SK-N-SH (cell line): ENCODE measurements at regions not wholly inside any gene's neighbourhood (a gene's known extent, or its start where the extent isn't known, plus 50 kb on each side); places are given as distances from the start of the nearest gene placed in this dataset.

Experiments
- CTCF ChIA-PET: fragments of 300-600, 350-600 bp; formaldehyde crosslinking; extraction: SDS; loops from one replicate; lab custom pipeline; 2021; lab: Yijun Ruan, JAX
- POLR2A ChIA-PET: fragments of 350-600 bp; sonication (Branson Sonifier 250); formaldehyde crosslinking; extraction: SDS; loops from one replicate; lab custom pipeline; 2020; ENCODE audit warnings: antibody characterized with exemption, inconsistent platforms; lab: Yijun Ruan, JAX
- DNase-seq: peaks from one replicate; pipeline ENCODE4 v3.0.0; 2012
- H2AFZ ChIP-seq: fragments of 200-600 bp; sonication (generic); 2 replicates; pipeline ENCODE4 v1.8.1; 2016; ENCODE audit warnings: antibody characterized with exemption, mild to moderate bottlenecking, low read depth
- H3F3A ChIP-seq: fragments of 200-600 bp; sonication (generic); replicated peaks from 2 replicates; pipeline ENCODE3; 2016; ENCODE audit warnings: antibody characterized with exemption, mild to moderate bottlenecking; ENCODE audit not compliant: insufficient read depth
- H3K27ac ChIP-seq, 2 experiments: fragments of 200-500 bp in 1 of 2; fragments of 200-600 bp in 1 of 2; sonication (Bioruptor generic) in 1 of 2; sonication (generic), shearing (Covaris generic) in 1 of 2; 2 replicates each; pipeline versions ENCODE4 v1.5.1 to v1.6.1; 2014 to 2016; ENCODE audit warnings: low read depth in 2 of 2, inconsistent platforms in 1 of 2, low read length in 1 of 2, mild to moderate bottlenecking in 1 of 2, mixed read lengths in 1 of 2
- H3K27me3 ChIP-seq: fragments of 200-600 bp; sonication (generic), shearing (Covaris generic); 2 replicates; pipeline ENCODE4 v1.6.1; 2016; ENCODE audit warnings: mixed run types; ENCODE audit not compliant: insufficient read depth
- H3K36me3 ChIP-seq, 2 experiments: fragments of 200-500 bp in 1 of 2; fragments of 200-600 bp in 1 of 2; sonication (Bioruptor generic) in 1 of 2; sonication (generic) in 1 of 2; replicated peaks in 1 of 2; 2 replicates each; pipeline versions ENCODE3 to v1.5.1; 2014 to 2016; ENCODE audit warnings: low read length in 1 of 2, mild to moderate bottlenecking in 1 of 2; ENCODE audit not compliant: insufficient read depth in 2 of 2, control insufficient read depth in 1 of 2
- H3K4me1 ChIP-seq, 2 experiments: fragments of 200-500 bp in 1 of 2; fragments of 200-600 bp in 1 of 2; sonication (Bioruptor generic) in 1 of 2; sonication (generic), shearing (Covaris generic) in 1 of 2; 2 replicates each; pipeline versions ENCODE4 v1.5.1 to v1.6.1; 2014 to 2016; ENCODE audit warnings: low read depth in 1 of 2, low read length in 1 of 2, mixed run types in 1 of 2; ENCODE audit not compliant: insufficient read depth in 2 of 2, control insufficient read depth in 1 of 2
- H3K4me2 ChIP-seq: fragments of 200-600 bp; sonication (generic), shearing (Covaris generic); 2 replicates; pipeline ENCODE4 v1.6.1; 2017; ENCODE audit warnings: mixed run types
- H3K4me3 ChIP-seq, 2 experiments: fragments of 200-500 bp in 1 of 2; fragments of 200-600 bp in 1 of 2; sonication (Bioruptor generic) in 1 of 2; sonication (generic), shearing (Covaris generic) in 1 of 2; 2 replicates each; pipeline versions ENCODE4 v1.5.1 to v1.8.1; 2014 to 2016; ENCODE audit warnings: low read depth in 2 of 2, inconsistent platforms in 1 of 2, low read length in 1 of 2, mild to moderate bottlenecking in 1 of 2, mixed read lengths in 1 of 2, moderate library complexity in 1 of 2
- H3K79me2 ChIP-seq: fragments of 200-600 bp; sonication (generic); 2 replicates; pipeline ENCODE4 v1.8.1; 2017; ENCODE audit warnings: mild to moderate bottlenecking; ENCODE audit not compliant: insufficient read depth
- H3K9ac ChIP-seq: fragments of 200-600 bp; sonication (generic); 2 replicates; pipeline ENCODE4 v1.6.1; 2017; ENCODE audit warnings: mixed run types
- H3K9me2 ChIP-seq: fragments of 200-600 bp; sonication (generic); 2 replicates; pipeline ENCODE4 v1.6.1; 2017; ENCODE audit warnings: mixed run types
- H3K9me3 ChIP-seq: fragments of 200-600 bp; sonication (generic); 2 replicates; pipeline ENCODE4 v1.6.1; 2017; ENCODE audit warnings: mixed run types, mild to moderate bottlenecking, moderate library complexity
- H4K20me1 ChIP-seq: fragments of 200-600 bp; sonication (generic); 2 replicates; pipeline ENCODE4 v1.6.1; 2017; ENCODE audit warnings: mild to moderate bottlenecking, mixed run types; ENCODE audit not compliant: insufficient read depth
- CHD2 ChIP-seq: fragments of 150-350 bp; IDR thresholded peaks from 2 replicates; pipeline ENCODE4 v1.6.1; 2018; ENCODE audit warnings: low read length; ENCODE audit not compliant: partially characterized antibody
- ELF1 ChIP-seq: IDR thresholded peaks from 2 replicates; pipeline ENCODE4 v1.4.0; 2012
- EP300 ChIP-seq, 2 experiments: IDR thresholded peaks; 2 replicates each; pipeline versions ENCODE4 v1.4.0 to v1.6.1; 2012; ENCODE audit warnings: borderline replicate concordance in 1 of 2, low read depth in 1 of 2, low read length in 1 of 2
- FOSL2 ChIP-seq: IDR thresholded peaks from 2 replicates; pipeline ENCODE4 v1.4.0; 2012; ENCODE audit warnings: low read depth, mild to moderate bottlenecking, moderate library complexity, borderline replicate concordance
- FOXJ3 ChIP-seq: sonication (generic); formaldehyde crosslinking; IDR thresholded peaks from 2 replicates; pipeline ENCODE4 v1.5.1; 2020; ENCODE audit warnings: mild to moderate bottlenecking, missing genetic modification reagents
- FOXM1 ChIP-seq: IDR thresholded peaks from 2 replicates; pipeline ENCODE4 v1.4.0; 2012; ENCODE audit warnings: low read depth, mild to moderate bottlenecking
- GABPA ChIP-seq: IDR thresholded peaks from 2 replicates; pipeline ENCODE4 v1.4.0; 2012; ENCODE audit warnings: low read depth, mild to moderate bottlenecking
- GATA2 ChIP-seq: sonication (generic); formaldehyde crosslinking; IDR thresholded peaks from 2 replicates; pipeline ENCODE4 v1.5.0; 2020; ENCODE audit warnings: mild to moderate bottlenecking, missing genetic modification reagents
- IRF3 ChIP-seq: fragments of 150-350 bp; IDR thresholded peaks from 2 replicates; pipeline ENCODE4 v1.6.1; 2016; ENCODE audit warnings: mild to moderate bottlenecking, low read depth, low read length
- JUND ChIP-seq: IDR thresholded peaks from 2 replicates; pipeline ENCODE4 v1.4.0; 2012
- MEF2A ChIP-seq: IDR thresholded peaks from 2 replicates; pipeline ENCODE4 v1.4.0; 2012; ENCODE audit warnings: low read depth, borderline replicate concordance
- RFX5 ChIP-seq: IDR thresholded peaks from 2 replicates; pipeline ENCODE4 v1.6.1; 2012; ENCODE audit warnings: mild to moderate bottlenecking, improper control_type of control experiment, low read length
- SIN3A ChIP-seq: IDR thresholded peaks from 2 replicates; pipeline ENCODE4 v1.6.1; 2012; ENCODE audit warnings: low read depth, mild to moderate bottlenecking, low read length, moderate library complexity, borderline replicate concordance
- SMC3 ChIP-seq: IDR thresholded peaks from 2 replicates; pipeline ENCODE4 v1.6.1; 2012; ENCODE audit warnings: low read depth, low read length, improper control_type of control experiment
- TCF12 ChIP-seq: IDR thresholded peaks from 2 replicates; pipeline ENCODE4 v1.4.0; 2012
- TEAD4 ChIP-seq: IDR thresholded peaks from 2 replicates; pipeline ENCODE4 v1.4.0; 2012; ENCODE audit warnings: mild to moderate bottlenecking, borderline replicate concordance; ENCODE audit not compliant: insufficient read depth
- YY1 ChIP-seq: IDR thresholded peaks from 2 replicates; pipeline ENCODE4 v1.4.0; 2012; ENCODE audit warnings: low read depth, mild to moderate bottlenecking
- ZBTB33 ChIP-seq: IDR thresholded peaks from 2 replicates; pipeline ENCODE4 v1.4.0; 2012; ENCODE audit warnings: low read depth, borderline replicate concordance
- WGBS: methylation state at CpG from one replicate; pipeline ENCODE4 v1.1.6; 2017; ENCODE audit warnings: low lambda C conversion rate; 5-methylcytosine and 5-hydroxymethylcytosine counted together

- CTCF ChIA-PET, result no interaction called here
- no peak for TF ChIP-seq ELF1
- no peak for TF ChIP-seq RFX5
- no peak for TF ChIP-seq JUND
- TF ChIP-seq MEF2A, result no peak
- TF ChIP-seq FOXJ3, result no peak
- no peak for TF ChIP-seq IRF3
- no peak for TF ChIP-seq EP300 (IDR thresholded peaks at IDR 0.05; ENCODE audit: borderline replicate concordance in 1 of 2, low read depth in 1 of 2, low read length in 1 of 2)
- no peak for TF ChIP-seq FOXM1
- no peak for TF ChIP-seq ZBTB33
- no peak for TF ChIP-seq FOSL2
- no peak for TF ChIP-seq TCF12
Measured at GRCh38 chr22:48600681-48601080, 1227.0 kb downstream of the BRD1 start.

GRCh38 chr22:48600171-48600570 is 1227.5 kb downstream of the BRD1 start:
- WGBS, result 45% methylated on average over 11 of the region's 17 CpGs
- Histone ChIP-seq H3K9ac (no peak overlapping the region), H3K27me3 (no peaks in the 10 kb centered on the region; the same call in 1 of the 2 replicates), H3K79me2 (no peaks in the 10 kb centered on the region), H3K9me3 (no peaks in the 10 kb centered on the region), H2AFZ (no peak overlapping the region), H3K9me2 (no peaks in the 10 kb centered on the region), H3K4me1 (peaks cover 0 to under 1% of the 10 kb centered on the region in 2 experiments; a peak in 1 of 4 replicates), H3K27ac (no peak overlapping the region), H3F3A (no peaks in the 10 kb centered on the region), H3K4me3 (no peak overlapping the region), H3K4me2 (no peak overlapping the region), H3K36me3 (no peaks in the 10 kb centered on the region), H4K20me1 (no peaks in the 10 kb centered on the region)
- TF ChIP-seq TEAD4, result no peak
- no peak for TF ChIP-seq JUND
- no peak for TF ChIP-seq FOSL2
- no peak for TF ChIP-seq CHD2
- no peak for TF ChIP-seq SIN3A
- TF ChIP-seq SMC3, result no peak
- TF ChIP-seq YY1, result no peak
- no peak for TF ChIP-seq GABPA
- no peak for TF ChIP-seq GATA2 (CRISPR knock-in tag)
- ChIA-PET POLR2A (no interaction called here), CTCF (no interaction called here)
- DNase-seq, result no peak

More at GRCh38 chr22:48600681-48601080, 1227.0 kb downstream of the BRD1 start:
- Histone ChIP-seq H3K9me2 (no peaks in the 10 kb centered on the region), H3K36me3 (no peaks in the 10 kb centered on the region), H3K9me3 (no peaks in the 10 kb centered on the region), H2AFZ (no peak overlapping the region), H3F3A (no peaks in the 10 kb centered on the region), H3K27me3 (no peaks in the 10 kb centered on the region; the same call in 1 of the 2 replicates), H3K4me2 (no peak overlapping the region), H3K4me1 (no peaks in the 10 kb centered on the region), H4K20me1 (no peaks in the 10 kb centered on the region), H3K27ac (no peak overlapping the region), H3K4me3 (no peak overlapping the region), H3K79me2 (no peaks in the 10 kb centered on the region), H3K9ac (no peak overlapping the region)
- no peak for DNase-seq
- POLR2A ChIA-PET, result no interaction called here
- 55% methylated on average over 18 of the region's 27 CpGs for WGBS
